Colonic mucosa (tissue), 4 donors: ENCODE measurements at regions not wholly inside any gene's neighbourhood (a gene's known extent, or its start where the extent isn't known, plus 50 kb on each side); places are given as distances from the start of the nearest gene placed in this dataset.

Experiments used
- DNase-seq: peaks from one replicate; pipeline ENCODE4 v3.0.0-alpha.2; 2020
- H3K27ac ChIP-seq: fragments of 200-600 bp; one replicate; pipeline ENCODE4 v1.8.0; 2021
- H3K27me3 ChIP-seq: fragments of 200-600 bp; one replicate; pipeline ENCODE4 v1.8.0; 2021
- H3K36me3 ChIP-seq: fragments of 200-600 bp; one replicate; pipeline ENCODE4 v1.8.0; 2021
- H3K4me1 ChIP-seq: fragments of 200-600 bp; one replicate; pipeline ENCODE4 v1.8.0; 2021; ENCODE audit warnings: mild to moderate bottlenecking
- H3K4me3 ChIP-seq: fragments of 200-600 bp; one replicate; pipeline ENCODE4 v1.8.0; 2021
- H3K9ac ChIP-seq, 2 donors: one replicate each; pipeline ENCODE4 v1.7.0; 2013; ENCODE audit warnings: control low read depth in 2 of 2, low read depth in 2 of 2, low read length in 2 of 2
- H3K9me3 ChIP-seq: fragments of 200-600 bp; one replicate; pipeline ENCODE4 v1.8.0; 2021
- intact Hi-C: fragments of 100-400 bp; cut with DNase I; formaldehyde crosslinking; loops from one replicate; pipeline ENCODE4 v1.14.1; 2022
- TF ChIP-seq, protein P1 (sequence below): fragments of 200-600 bp; IDR thresholded peaks from one replicate; pipeline ENCODE4 v1.8.0; 2022; ENCODE audit warnings: antibody characterized with exemption, mild to moderate bottlenecking
- donor health status: healthy.
- donor health status: DM: no; HTN: no; CAD: no.
- donor health status: DM: no; HTN: no; CAD: no.

DNA sequence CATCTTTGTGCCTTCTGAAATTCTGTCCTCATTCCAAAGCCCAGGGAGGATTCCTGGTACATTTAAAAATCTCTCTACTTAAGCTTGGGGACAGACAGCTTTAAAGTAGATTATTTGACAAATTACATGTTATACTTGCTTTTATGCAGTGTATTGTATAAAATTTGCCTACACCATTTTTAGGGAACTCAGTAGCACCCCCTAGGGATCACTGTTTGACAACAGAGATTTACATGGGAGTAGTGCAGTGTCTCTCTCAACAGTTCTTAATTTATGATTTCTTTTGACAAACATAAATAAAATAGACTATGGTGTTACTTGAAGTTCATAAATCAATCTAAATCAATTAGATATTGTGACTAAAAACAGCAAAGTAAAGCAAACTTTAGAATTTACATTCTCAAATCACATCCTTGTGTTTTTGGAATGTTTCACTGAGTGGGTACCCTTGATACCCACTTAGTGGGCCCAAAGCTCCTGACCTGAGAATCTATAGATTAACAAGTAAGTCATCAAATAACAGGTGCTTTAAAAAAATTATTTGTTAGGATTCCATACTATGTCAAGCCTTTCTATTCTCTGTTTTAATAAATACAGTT lies 428.8 kb downstream of the DYNC2H1 start:
- H3K27ac ChIP-seq: no peak overlapping the region
- no peaks in the 10 kb centered on the region for H3K27me3 ChIP-seq
- no peaks in the 10 kb centered on the region for H3K4me1 ChIP-seq
- no peak overlapping the region for H3K4me3 ChIP-seq
- TF ChIP-seq, protein P1, sequence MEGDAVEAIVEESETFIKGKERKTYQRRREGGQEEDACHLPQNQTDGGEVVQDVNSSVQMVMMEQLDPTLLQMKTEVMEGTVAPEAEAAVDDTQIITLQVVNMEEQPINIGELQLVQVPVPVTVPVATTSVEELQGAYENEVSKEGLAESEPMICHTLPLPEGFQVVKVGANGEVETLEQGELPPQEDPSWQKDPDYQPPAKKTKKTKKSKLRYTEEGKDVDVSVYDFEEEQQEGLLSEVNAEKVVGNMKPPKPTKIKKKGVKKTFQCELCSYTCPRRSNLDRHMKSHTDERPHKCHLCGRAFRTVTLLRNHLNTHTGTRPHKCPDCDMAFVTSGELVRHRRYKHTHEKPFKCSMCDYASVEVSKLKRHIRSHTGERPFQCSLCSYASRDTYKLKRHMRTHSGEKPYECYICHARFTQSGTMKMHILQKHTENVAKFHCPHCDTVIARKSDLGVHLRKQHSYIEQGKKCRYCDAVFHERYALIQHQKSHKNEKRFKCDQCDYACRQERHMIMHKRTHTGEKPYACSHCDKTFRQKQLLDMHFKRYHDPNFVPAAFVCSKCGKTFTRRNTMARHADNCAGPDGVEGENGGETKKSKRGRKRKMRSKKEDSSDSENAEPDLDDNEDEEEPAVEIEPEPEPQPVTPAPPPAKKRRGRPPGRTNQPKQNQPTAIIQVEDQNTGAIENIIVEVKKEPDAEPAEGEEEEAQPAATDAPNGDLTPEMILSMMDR: no peak
- H3K9ac ChIP-seq: no peak overlapping the region
- intact Hi-C loops: no loop called here
- no peaks in the 10 kb centered on the region for H3K36me3 ChIP-seq
- no peak for DNase-seq
- no peaks in the 10 kb centered on the region for H3K9me3 ChIP-seq

DNA sequence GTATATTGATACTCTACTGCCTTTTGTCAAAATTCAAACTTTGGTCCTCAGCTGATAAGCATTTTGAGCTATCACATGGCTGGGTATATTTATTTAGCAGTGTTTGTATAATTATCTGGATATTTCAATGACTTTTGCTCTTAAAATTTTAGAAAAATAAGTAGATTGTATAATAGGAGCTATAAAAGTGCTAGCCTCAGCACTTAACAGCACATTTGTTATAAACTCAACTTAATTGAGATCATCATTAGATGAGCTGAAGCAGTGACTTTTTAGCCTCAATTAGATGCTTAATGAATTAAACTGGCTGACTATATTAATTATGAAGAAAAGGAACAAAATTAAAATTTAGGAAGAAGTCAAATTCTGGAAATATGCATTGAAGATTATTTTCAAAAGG lies 429.9 kb downstream of the DYNC2H1 start:
- no peaks in the 10 kb centered on the region for H3K9me3 ChIP-seq
- TF ChIP-seq, protein P1: no peak
- no peak overlapping the region for H3K4me3 ChIP-seq
- intact Hi-C loops: no loop called here
- H3K9ac ChIP-seq: no peak overlapping the region
- H3K27ac ChIP-seq: no peak overlapping the region
- no peaks in the 10 kb centered on the region for H3K36me3 ChIP-seq
- no peaks in the 10 kb centered on the region for H3K4me1 ChIP-seq
- DNase-seq: no peak
- H3K27me3 ChIP-seq: no peaks in the 10 kb centered on the region

DNA sequence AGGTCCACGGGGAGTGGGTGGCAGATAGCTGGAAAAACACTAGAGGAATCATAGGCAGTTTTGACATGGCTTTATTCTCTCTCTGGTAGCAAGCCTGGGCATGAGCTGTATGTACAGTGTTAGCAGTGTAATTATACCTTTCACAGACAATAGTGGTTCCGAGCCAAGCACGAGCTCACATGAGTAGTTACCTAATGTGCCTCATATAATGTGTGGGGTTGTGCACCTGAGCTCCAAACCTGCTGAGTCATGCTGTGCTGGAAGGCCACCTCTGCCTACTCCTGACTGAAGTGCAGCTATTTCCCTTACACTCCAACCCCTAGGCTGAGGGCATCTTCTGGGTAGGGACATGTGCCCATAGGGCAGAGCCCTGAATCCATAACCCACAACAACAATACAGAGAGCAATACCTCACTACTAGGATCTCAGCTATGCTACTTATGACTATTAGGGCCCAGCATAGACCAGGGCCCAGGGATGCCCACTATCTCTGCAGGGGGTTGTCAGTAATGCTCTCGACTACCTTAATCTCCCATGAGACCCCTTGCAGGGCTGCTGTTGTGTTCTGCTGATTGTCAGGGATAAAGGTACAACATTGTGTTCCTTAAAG lies 432.1 kb downstream of the DYNC2H1 start:
- intact Hi-C loops: no loop called here
- no peak for DNase-seq
- Histone ChIP-seq H3K27me3 (no peaks in the 10 kb centered on the region), H3K36me3 (no peaks in the 10 kb centered on the region), H3K9ac (no peak overlapping the region), H3K27ac (no peak overlapping the region), H3K4me3 (no peak overlapping the region), H3K9me3 (no peaks in the 10 kb centered on the region), H3K4me1 (no peaks in the 10 kb centered on the region)
- TF ChIP-seq, protein P1: no peak

DNA sequence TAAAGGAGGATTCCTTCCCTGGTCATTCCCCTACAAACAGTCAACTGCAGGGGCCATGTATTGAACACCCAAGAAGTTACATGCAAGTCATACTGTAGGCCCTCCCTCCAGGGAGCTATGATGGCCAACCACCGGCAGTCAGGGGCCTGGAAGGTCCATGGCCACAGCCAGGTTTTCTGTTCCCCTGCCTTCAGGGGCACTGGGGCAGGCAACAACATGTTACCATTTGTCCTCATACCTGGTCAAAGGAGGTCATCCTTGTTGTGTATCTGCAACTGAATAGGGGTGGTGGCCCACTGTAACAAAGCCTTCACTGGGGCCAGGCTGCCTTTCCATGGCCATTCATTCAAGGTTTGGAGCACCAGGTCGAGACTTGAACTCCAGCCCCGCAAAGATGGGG lies 433.6 kb downstream of the DYNC2H1 start:
- no peaks in the 10 kb centered on the region for H3K9me3 ChIP-seq
- intact Hi-C loops: no loop called here
- no peaks in the 10 kb centered on the region for H3K4me1 ChIP-seq
- H3K27me3 ChIP-seq: no peaks in the 10 kb centered on the region
- H3K27ac ChIP-seq: no peak overlapping the region
- H3K9ac ChIP-seq: no peak overlapping the region
- H3K4me3 ChIP-seq: no peak overlapping the region
- TF ChIP-seq, protein P1: no peak
- H3K36me3 ChIP-seq: no peaks in the 10 kb centered on the region
- no peak for DNase-seq

DNA sequence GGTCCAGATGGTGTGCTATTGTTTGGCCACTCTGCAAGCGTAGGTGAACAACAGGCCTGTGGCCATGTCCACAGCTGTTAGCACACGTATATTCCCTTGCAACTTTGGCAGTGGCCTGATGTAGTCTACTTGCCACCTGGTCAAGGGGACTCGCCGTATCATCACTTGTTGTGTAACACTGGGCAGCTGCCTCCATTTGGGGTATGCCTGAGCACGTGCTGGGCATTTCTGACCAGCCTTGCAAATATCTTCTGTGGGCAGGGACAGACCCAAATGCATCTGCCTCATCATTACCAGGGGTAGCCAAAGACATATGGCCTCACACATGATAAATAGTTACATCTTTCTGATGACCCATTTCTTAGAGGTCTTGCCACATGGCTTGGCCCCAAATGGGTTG lies 434.2 kb downstream of the DYNC2H1 start:
- H3K27ac ChIP-seq: no peak overlapping the region
- intact Hi-C loops: no loop called here
- TF ChIP-seq, protein P1: no peak

More for the DNA sequence above, 434.2 kb downstream of the DYNC2H1 start:
- Histone ChIP-seq H3K4me1 (no peaks in the 10 kb centered on the region), H3K4me3 (no peak overlapping the region), H3K9ac (no peak overlapping the region), H3K9me3 (no peaks in the 10 kb centered on the region), H3K27me3 (no peaks in the 10 kb centered on the region), H3K36me3 (no peaks in the 10 kb centered on the region)
- DNase-seq: no peak
